HepG2 (cell line): ENCODE measurements at regions not wholly inside any gene's neighbourhood (a gene's known extent, or its start where the extent isn't known, plus 50 kb on each side); places are given as distances from the start of the nearest gene placed in this dataset.

Source experiments
- ATAC-seq: fragments of 200-7000 bp; cut with Tn5 transposase; 3 replicates; pipeline ENCODE4 v1.9.1; 2020; ENCODE audit warnings: mild to moderate bottlenecking, moderate library complexity
- BruUV-seq: library from RNA; stranded (reverse); fragments of 400-500 nt; replicated peaks from 2 replicates; lab custom pipeline; 2021; lab: Mats Ljungman, UMichigan
- CTCF ChIA-PET: fragments of 300-600 bp; formaldehyde crosslinking; extraction: SDS; loops from one replicate; lab custom pipeline; 2021; ENCODE audit warnings: low total read pairs, inconsistent platforms, low intra/inter-chr PET ratio; lab: Yijun Ruan, JAX
- POLR2A ChIA-PET: fragments of 350-600 bp; sonication (Branson Sonifier 250); formaldehyde crosslinking; loops from one replicate; lab custom pipeline; 2020; ENCODE audit warnings: antibody characterized with exemption, inconsistent platforms; lab: Yijun Ruan, JAX
- DNase-seq: peaks from one replicate; pipeline ENCODE4 v3.0.0-alpha.2; 2015; ENCODE audit warnings: low spot score
- FAIRE-seq: peaks from 3 replicates; lab custom pipeline; 2011; peaks lifted over from hg19 to GRCh38; lab: Jason Lieb, UNC
- H2AFZ ChIP-seq: one replicate; pipeline ENCODE4 v1.6.1; 2011; ENCODE audit warnings: low read length, inconsistent platforms
- H3K27ac ChIP-seq: fragments of 300-600 bp; 3 replicates; pipeline ENCODE4 v1.8.0; 2011; ENCODE audit warnings: mixed run types, mild to moderate bottlenecking, mixed read lengths, low read length, inconsistent platforms; ENCODE audit not compliant: insufficient read depth; ENCODE audit errors: extremely low read length
- H3K27me3 ChIP-seq, 2 experiments: fragments of 200-600 bp in 1 of 2; 2 replicates in 1 of 2; 3 replicates in 1 of 2; pipeline versions ENCODE4 v1.6.0 to v1.8.0; 2011; ENCODE audit warnings: low read length in 2 of 2, mild to moderate bottlenecking in 2 of 2, moderate library complexity in 2 of 2, inconsistent platforms in 1 of 2; ENCODE audit not compliant: insufficient read depth in 2 of 2, control insufficient read depth in 1 of 2
- H3K36me3 ChIP-seq, 2 experiments: fragments of 200-600 bp in 1 of 2; replicated peaks in 1 of 2; 2 replicates in 1 of 2; 3 replicates in 1 of 2; pipeline versions ENCODE4 v1.5.1 to v1.8.0; 2011; ENCODE audit warnings: low read length in 2 of 2, inconsistent platforms in 1 of 2; ENCODE audit not compliant: insufficient read depth in 2 of 2, control insufficient read depth in 1 of 2
- H3K4me1 ChIP-seq: 2 replicates; pipeline ENCODE4 v1.5.1; 2012; ENCODE audit warnings: low read length, inconsistent platforms; ENCODE audit not compliant: insufficient read depth
- H3K4me2 ChIP-seq: 2 replicates; pipeline ENCODE4 v1.6.0; 2011; ENCODE audit warnings: low read depth, low read length, inconsistent platforms
- H3K4me3 ChIP-seq, 3 experiments: fragments of 200-600 bp in 1 of 3; sonication (generic), shearing (Covaris generic) in 1 of 3; replicated peaks in 1 of 3; 2 replicates each; pipeline ENCODE4 v1.5.1; 2011 to 2016; ENCODE audit warnings: low read length in 3 of 3, inconsistent platforms in 2 of 3, low read depth in 2 of 3, mild to moderate bottlenecking in 2 of 3, control low read depth in 1 of 3, mixed read lengths in 1 of 3; ENCODE audit not compliant: insufficient read depth in 1 of 3
- H3K79me2 ChIP-seq: one replicate; pipeline ENCODE4 v1.6.1; 2011; ENCODE audit warnings: low read length, inconsistent platforms; ENCODE audit not compliant: insufficient read depth
- H3K9ac ChIP-seq: 2 replicates; pipeline ENCODE4 v1.6.0; 2011; ENCODE audit warnings: mild to moderate bottlenecking, low read depth, low read length, inconsistent platforms; ENCODE audit not compliant: insufficient read depth
- H3K9me3 ChIP-seq: 2 replicates; pipeline ENCODE4 v1.5.1; 2012; ENCODE audit warnings: mild to moderate bottlenecking, low read length
- H4K20me1 ChIP-seq: 2 replicates; pipeline ENCODE4 v1.6.0; 2011; ENCODE audit warnings: inconsistent platforms, mild to moderate bottlenecking, low read length, moderate library complexity; ENCODE audit not compliant: insufficient read depth
- ELF1 ChIP-seq: sonication (generic); formaldehyde crosslinking; IDR thresholded peaks from 2 replicates; pipeline ENCODE4 v1.4.0; 2020; ENCODE audit warnings: missing genetic modification reagents
- HMGA1 ChIP-seq: sonication (generic); formaldehyde crosslinking; conservative IDR thresholded peaks from 2 replicates; pipeline ENCODE4 v1.4.0; 2020; ENCODE audit warnings: missing genetic modification reagents
- MNT ChIP-seq: fragments of 450-650 bp; IDR thresholded peaks from 2 replicates; pipeline ENCODE4 v1.6.1; 2016
- TBL1XR1 ChIP-seq: fragments of 150-350 bp; IDR thresholded peaks from 2 replicates; pipeline ENCODE4 v1.6.1; 2014; ENCODE audit warnings: borderline replicate concordance, low read length; ENCODE audit not compliant: partially characterized antibody
- TBX2 ChIP-seq: sonication (generic); formaldehyde crosslinking; IDR thresholded peaks from 2 replicates; pipeline ENCODE4 v1.5.0; 2020; ENCODE audit warnings: missing genetic modification reagents, mild to moderate bottlenecking, borderline replicate concordance
- TCF7L2 ChIP-seq: IDR thresholded peaks from 2 replicates; pipeline ENCODE4 v1.6.1; 2011; ENCODE audit warnings: mild to moderate bottlenecking, low read depth, low read length, moderate library complexity
- ZFP62 ChIP-seq: sonication (generic); formaldehyde crosslinking; IDR thresholded peaks from 2 replicates; pipeline ENCODE4 v1.4.0; 2020; ENCODE audit warnings: missing genetic modification reagents
- ZNF543 ChIP-seq: sonication (generic); formaldehyde crosslinking; IDR thresholded peaks from 2 replicates; pipeline ENCODE4 v1.4.0; 2020; ENCODE audit warnings: mild to moderate bottlenecking, missing genetic modification reagents
- ZNF703 ChIP-seq: sonication (generic); formaldehyde crosslinking; IDR thresholded peaks from 2 replicates; pipeline ENCODE4 v1.5.1; 2020; ENCODE audit warnings: missing genetic modification reagents, mild to moderate bottlenecking, moderate library complexity, borderline replicate concordance
- ZNF770 ChIP-seq: sonication (generic); formaldehyde crosslinking; IDR thresholded peaks from 2 replicates; pipeline ENCODE4 v1.5.0; 2020; ENCODE audit warnings: mild to moderate bottlenecking, missing genetic modification reagents
- WGBS: methylation state at CpG from one replicate; pipeline ENCODE4 v1.1.6; 2017; ENCODE audit warnings: low lambda C conversion rate; 5-methylcytosine and 5-hydroxymethylcytosine counted together
- in situ Hi-C: cut with HindIII; loops from 2 replicates; pipeline ENCODE4 v1.10.0; 2017; ENCODE audit warnings: low pct_unique_long_range_greater_than_20kb; ENCODE audit not compliant: extremely low pct_ligation_motif_present
- intact Hi-C: fragments of 100-400 bp; cut with micrococcal nuclease; formaldehyde crosslinking; loops from one replicate; pipeline ENCODE4 v1.10.0; 2022; ENCODE audit not compliant: unreplicated experiment

- WGBS: 0% methylated on average over 5 of the region's 5 CpGs
- Histone ChIP-seq H3K9me3 (no peaks in the 10 kb centered on the region), H3K27me3 (no peaks in the 10 kb centered on the region), H3K36me3 (no peaks in the 10 kb centered on the region), H3K27ac (no peak overlapping the region), H3K4me2 (no peak overlapping the region), H3K4me1 (no peaks in the 10 kb centered on the region), H3K9ac (no peak overlapping the region), H2AFZ (no peak overlapping the region), H3K79me2 (no peaks in the 10 kb centered on the region), H4K20me1 (no peaks in the 10 kb centered on the region), H3K4me3 (no peak overlapping the region)
- ATAC-seq (no peak), DNase-seq (no peak), FAIRE-seq (no peak)
- intact Hi-C loops (no loop called here), in situ Hi-C loops (no loop called here)
- ChIA-PET CTCF (no interaction called here), POLR2A (no interaction called here)
- no TSS peak for BruUV-seq
- TF ChIP-seq TBL1XR1: no peak
- TF ChIP-seq MNT: no peak
- no peak for TF ChIP-seq ELF1 (CRISPR knock-in tag)
- no peak for TF ChIP-seq ZNF703
- TF ChIP-seq ZNF543: no peak
- TF ChIP-seq TCF7L2: no peak
- no peak for TF ChIP-seq TBX2 (CRISPR knock-in tag)
- no peak for TF ChIP-seq ZFP62 (CRISPR knock-in tag)
- TF ChIP-seq ZNF770 (CRISPR knock-in tag): no peak
- TF ChIP-seq HMGA1 (CRISPR knock-in tag): no peak
Measured at GRCh38 chr6:98547634-98548033, 286.7 kb upstream of the POU3F2 start.
